NT2/D1 (cell line): ENCODE measurements at regions not wholly inside any gene's neighbourhood (a gene's known extent, or its start where the extent isn't known, plus 50 kb on each side); places are given as distances from the start of the nearest gene placed in this dataset.

Experiments
- SUZ12 ChIP-seq: IDR thresholded peaks from 2 replicates; pipeline ENCODE4 v1.6.1; 2011; ENCODE audit not compliant: insufficient read length, insufficient read depth; ENCODE audit errors: extremely low read depth
- YY1 ChIP-seq: IDR thresholded peaks from 2 replicates; pipeline ENCODE4 v1.6.1; 2011; ENCODE audit not compliant: insufficient read length, insufficient read depth
- ZNF274 ChIP-seq: IDR thresholded peaks from 2 replicates; pipeline ENCODE4 v1.6.1; 2011; ENCODE audit warnings: mild to moderate bottlenecking, low read depth, low read length

- TF ChIP-seq YY1 (no peak), ZNF274 (no peak), SUZ12 (no peak)
Measured at GRCh38 chr5:54758038-54758437, 227.4 kb downstream of the ESM1 start.
